ENCODE measurements at regions not wholly inside any gene's neighbourhood (a gene's known extent, or its start where the extent isn't known, plus 50 kb on each side); places are given as distances from the start of the nearest gene placed in this dataset.

GRCh38 chr6:148225871-148226270 is 116.8 kb upstream of the SASH1 start:
- Histone ChIP-seq H3K27me3 (replicated peaks in 1 of 4; ENCODE audit: control insufficient read depth in 3 of 4, extremely low read depth in 1 of 4, insufficient read depth in 3 of 4, low read length in 3 of 4) (no peaks in the 10 kb centered on the region), H4K91ac (replicated peaks; ENCODE audit: insufficient read length, low read length) (no peak overlapping the region), H3K23me2 (ENCODE audit: low read depth, low read length) (no peaks in the 10 kb centered on the region), H3K4me2 (ENCODE audit: insufficient read depth in 1 of 2, low read depth in 2 of 2, low read length in 2 of 2) (no peak overlapping the region), H4K5ac (ENCODE audit: insufficient read length, low read depth, low read length) (no peak overlapping the region), H3K27ac (ENCODE audit: low read depth, low read length) (no peak overlapping the region), H3K56ac (replicated peaks; ENCODE audit: insufficient read length, low read depth, low read length) (no peak overlapping the region), H3K4me1 (replicated peaks in 1 of 4; ENCODE audit: control insufficient read depth in 3 of 4, insufficient read depth in 4 of 4, low read length in 3 of 4) (peaks cover 0 to 6% (median 2%) of the 10 kb centered on the region in 4 experiments; a peak in 3 of 7 replicates), H3K18ac (ENCODE audit: extremely low read depth, low read length) (no peak overlapping the region), H2AK5ac (ENCODE audit: low read depth, low read length) (no peak overlapping the region), H3K79me2 (ENCODE audit: control insufficient read depth in 1 of 2, insufficient read depth in 2 of 2, low read length in 2 of 2) (no peaks in the 10 kb centered on the region), H3K9ac (replicated peaks in 1 of 4; ENCODE audit: extremely low read depth in 1 of 4, low read depth in 3 of 4, low read length in 3 of 4) (no peak overlapping the region), H2AFZ (ENCODE audit: low read length) (no peak overlapping the region), H2BK120ac (replicated peaks; ENCODE audit: low read depth, low read length) (no peak overlapping the region), H3K23ac (ENCODE audit: insufficient read length) (no peak overlapping the region), H3K4ac (replicated peaks; ENCODE audit: insufficient read length, low read depth, low read length) (no peak overlapping the region), H4K8ac (ENCODE audit: extremely low read depth, insufficient read depth, low read length) (no peak overlapping the region), H2BK20ac (ENCODE audit: low read length) (no peak overlapping the region), H2BK5ac (ENCODE audit: low read depth, low read length) (no peak overlapping the region), H3K14ac (ENCODE audit: insufficient read length) (no peak overlapping the region), H2BK15ac (ENCODE audit: low read length) (no peak overlapping the region), H3K79me1 (ENCODE audit: low read depth, low read length) (no peaks in the 10 kb centered on the region), H3K4me3 (ENCODE audit: extremely low read depth in 1 of 4, insufficient read depth in 2 of 4, low read depth in 3 of 4, low read length in 4 of 4) (no peak overlapping the region), H2BK12ac (ENCODE audit: low read depth, low read length) (no peak overlapping the region), H4K20me1 (replicated peaks in 1 of 2; ENCODE audit: control insufficient read depth in 1 of 2, insufficient read depth in 2 of 2, low read length in 2 of 2) (no peaks in the 10 kb centered on the region), H3K9me3 (ENCODE audit: insufficient read depth in 2 of 2, low read depth in 1 of 2, low read length in 1 of 2) (no peaks in the 10 kb centered on the region), H3K36me3 (ENCODE audit: control insufficient read depth in 2 of 4, insufficient read depth in 4 of 4, low read length in 3 of 4) (no peaks in the 10 kb centered on the region)
- FAIRE-seq (no peak), DNase-seq (ENCODE audit: low read depth in 1 of 2, low spot score in 2 of 2) (no peak)
- POLR2A ChIA-PET (ENCODE audit: partially characterized antibody): no interaction called here
- CTCF ChIA-PET (ENCODE audit: partially characterized antibody): interaction anchor here (0.6 to 1.5 kb wide), 6 partner anchors 12 to 168 kb away, joined by 3 to 4 read pairs (median 3); no protein-coding TSS in a partner anchor
- no peak for TF ChIP-seq ATF3 (IDR thresholded peaks at IDR 0.05; ENCODE audit: insufficient read depth, low read depth, low read length)
- no peak for TF ChIP-seq ATF2 (IDR thresholded peaks at IDR 0.05; ENCODE audit: low read length)
- no peak for TF ChIP-seq SRF (IDR thresholded peaks at IDR 0.05; ENCODE audit: low read depth, low read length)
- no peak for TF ChIP-seq FOSL1 (IDR thresholded peaks at IDR 0.05; ENCODE audit: insufficient read depth, low read depth, low read length)
- no peak for TF ChIP-seq KDM5A (IDR thresholded peaks at IDR 0.05; ENCODE audit: low read length)
- no peak for TF ChIP-seq NANOG (IDR thresholded peaks at IDR 0.05; ENCODE audit: insufficient read depth, low read depth, low read length, poor library complexity, severe bottlenecking)
- no peak for TF ChIP-seq BCL11A (IDR thresholded peaks at IDR 0.05; ENCODE audit: low read depth in 2 of 2, low read length in 2 of 2)
- TF ChIP-seq E2F6 (IDR thresholded peaks at IDR 0.05): no peak
- no peak for TF ChIP-seq ASH2L (IDR thresholded peaks at IDR 0.05; ENCODE audit: low read length)
- no peak for TF ChIP-seq HDAC2 (IDR thresholded peaks at IDR 0.05; ENCODE audit: borderline replicate concordance in 1 of 2, low read depth in 2 of 2, low read length in 2 of 2)
- no peak for TF ChIP-seq JUN (IDR thresholded peaks at IDR 0.05; ENCODE audit: low read depth, low read length)
- no peak for TF ChIP-seq TCF12 (IDR thresholded peaks at IDR 0.05; ENCODE audit: low read depth, low read length)

Measured in H1 (cell line).